ENCODE measurements at regions not wholly inside any gene's neighbourhood (a gene's known extent, or its start where the extent isn't known, plus 50 kb on each side); places are given as distances from the start of the nearest gene placed in this dataset.

DNA sequence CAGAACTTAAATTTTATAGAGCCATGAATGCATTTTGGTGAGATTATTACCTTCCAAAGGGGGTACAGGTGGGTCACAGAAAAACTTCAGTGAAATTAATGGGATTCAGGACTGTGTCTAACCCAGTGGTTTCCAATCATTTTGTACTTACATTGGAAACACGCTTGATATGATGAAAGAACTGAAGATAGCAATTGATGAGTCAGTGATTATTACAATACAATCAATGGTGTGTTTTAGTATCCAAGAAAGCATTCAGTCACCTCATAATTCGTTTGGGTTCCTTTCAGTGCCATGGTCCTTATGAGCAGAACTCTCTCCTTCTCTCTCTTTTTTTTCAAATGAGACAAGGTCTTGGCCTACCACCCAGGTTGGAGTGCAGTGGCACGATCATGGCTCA, 66.5 kb upstream of the IGFBP5 start:
- TF ChIP-seq ZFP30 (CRISPR knock-in tag; IDR thresholded peaks at IDR 0.05) (no peak), PPARA (CRISPR knock-in tag; IDR thresholded peaks at IDR 0.05; ENCODE audit: borderline replicate concordance) (no peak)
- TF ChIP-seq, protein P1, sequence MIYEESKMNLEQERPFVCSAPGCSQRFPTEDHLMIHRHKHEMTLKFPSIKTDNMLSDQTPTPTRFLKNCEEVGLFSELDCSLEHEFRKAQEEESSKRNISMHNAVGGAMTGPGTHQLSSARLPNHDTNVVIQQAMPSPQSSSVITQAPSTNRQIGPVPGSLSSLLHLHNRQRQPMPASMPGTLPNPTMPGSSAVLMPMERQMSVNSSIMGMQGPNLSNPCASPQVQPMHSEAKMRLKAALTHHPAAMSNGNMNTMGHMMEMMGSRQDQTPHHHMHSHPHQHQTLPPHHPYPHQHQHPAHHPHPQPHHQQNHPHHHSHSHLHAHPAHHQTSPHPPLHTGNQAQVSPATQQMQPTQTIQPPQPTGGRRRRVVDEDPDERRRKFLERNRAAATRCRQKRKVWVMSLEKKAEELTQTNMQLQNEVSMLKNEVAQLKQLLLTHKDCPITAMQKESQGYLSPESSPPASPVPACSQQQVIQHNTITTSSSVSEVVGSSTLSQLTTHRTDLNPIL (CRISPR knock-in tag; IDR thresholded peaks at IDR 0.05; ENCODE audit: low read depth): no peak

Measured in SK-N-SH treated with all-trans-retinoic acid at 6 μM for 48 hours (cell line).